Hepatocyte (in vitro differentiated cells): ENCODE measurements at regions not wholly inside any gene's neighbourhood (a gene's known extent, or its start where the extent isn't known, plus 50 kb on each side); places are given as distances from the start of the nearest gene placed in this dataset.
A peak's percentile ranks its signal among the peaks of the same experiment; 100 is the strongest.

Experiments used
- DNase-seq: peaks from one replicate; pipeline ENCODE4 v3.0.0-alpha.2; 2016; ENCODE audit warnings: low spot score
- H2AFZ ChIP-seq: fragments of 200-600 bp; sonication (generic); 2 replicates; pipeline ENCODE4 v1.6.0; 2016; ENCODE audit warnings: antibody characterized with exemption, mild to moderate bottlenecking
- H3K27ac ChIP-seq: fragments of 200-600 bp; sonication (generic); 2 replicates; pipeline ENCODE4 v1.5.1; 2016; ENCODE audit warnings: mild to moderate bottlenecking
- H3K27me3 ChIP-seq: fragments of 200-600 bp; sonication (generic); 2 replicates; pipeline ENCODE4 v1.6.1; 2016
- H3K36me3 ChIP-seq: fragments of 200-600 bp; sonication (generic); replicated peaks from 2 replicates; pipeline ENCODE4 v1.5.1; 2016; ENCODE audit warnings: low read depth; ENCODE audit not compliant: insufficient read depth
- H3K4me1 ChIP-seq: fragments of 200-600 bp; sonication (generic); 2 replicates; pipeline ENCODE4 v1.5.1; 2016; ENCODE audit warnings: mild to moderate bottlenecking, moderate library complexity; ENCODE audit not compliant: insufficient read depth
- H3K4me2 ChIP-seq: fragments of 200-600 bp; sonication (generic); 2 replicates; pipeline ENCODE4 v1.6.0; 2016
- H3K4me3 ChIP-seq: fragments of 200-600 bp; sonication (generic); 2 replicates; pipeline ENCODE4 v1.5.1; 2016; ENCODE audit warnings: mild to moderate bottlenecking
- H3K79me2 ChIP-seq: fragments of 200-600 bp; sonication (generic); 2 replicates; pipeline ENCODE4 v1.6.0; 2017; ENCODE audit warnings: mild to moderate bottlenecking
- H3K9me2 ChIP-seq: fragments of 200-600 bp; sonication (generic); replicated peaks from 2 replicates; pipeline ENCODE4 v1.6.0; 2017; ENCODE audit warnings: mild to moderate bottlenecking; ENCODE audit not compliant: insufficient read depth
- H3K9me3 ChIP-seq: fragments of 200-600 bp; sonication (generic); 2 replicates; pipeline ENCODE4 v1.5.1; 2016; ENCODE audit warnings: low read depth, mild to moderate bottlenecking
- H4K20me1 ChIP-seq: fragments of 200-600 bp; sonication (generic); 2 replicates; pipeline ENCODE4 v1.6.0; 2016; ENCODE audit warnings: mild to moderate bottlenecking; ENCODE audit not compliant: insufficient read depth, poor library complexity, severe bottlenecking
- EZH2 ChIP-seq: fragments of 200-600 bp; sonication (generic); IDR thresholded peaks from 2 replicates; pipeline ENCODE4 v1.6.1; 2016; ENCODE audit warnings: antibody characterized with exemption, mild to moderate bottlenecking, borderline replicate concordance
- EZH2phosphoT487 ChIP-seq: fragments of 200-600 bp; sonication (generic); IDR thresholded peaks from one replicate; pipeline ENCODE4 v1.6.1; 2018; ENCODE audit warnings: antibody characterized with exemption, mild to moderate bottlenecking, low read depth, moderate library complexity; ENCODE audit not compliant: unreplicated experiment, severe bottlenecking
- WGBS: methylation state at CpG from one replicate; pipeline ENCODE4 v1.1.6; 2016; ENCODE audit warnings: low lambda C conversion rate; ENCODE audit errors: missing lambda C conversion rate; 5-methylcytosine and 5-hydroxymethylcytosine counted together
- TF ChIP-seq, protein P1 (sequence below): fragments of 200-600 bp; sonication (generic); IDR thresholded peaks from 2 replicates; pipeline ENCODE4 v1.5.1; 2016; ENCODE audit warnings: antibody characterized with exemption, mild to moderate bottlenecking; ENCODE audit not compliant: poor library complexity

GRCh38 chr2:47311764-47312490 is 57.2 kb upstream of the EPCAM start:
- WGBS = 95% methylated on average over 7 of the region's 7 CpGs
- Histone ChIP-seq H3K4me3 (no peak overlapping the region), H3K36me3 (no peaks in the 10 kb centered on the region), H2AFZ (no peak overlapping the region), H3K9me2 (no peaks in the 10 kb centered on the region), H3K9me3 (no peaks in the 10 kb centered on the region), H4K20me1 (no peaks in the 10 kb centered on the region), H3K27ac (peak overlapping the region; percentile 89), H3K27me3 (no peaks in the 10 kb centered on the region), H3K4me2 (no peak overlapping the region), H3K79me2 (no peaks in the 10 kb centered on the region), H3K4me1 (peaks cover 47% of the 10 kb centered on the region)
- TF ChIP-seq EZH2 = no peak
- TF ChIP-seq EZH2phosphoT487 = no peak
- TF ChIP-seq, protein P1, sequence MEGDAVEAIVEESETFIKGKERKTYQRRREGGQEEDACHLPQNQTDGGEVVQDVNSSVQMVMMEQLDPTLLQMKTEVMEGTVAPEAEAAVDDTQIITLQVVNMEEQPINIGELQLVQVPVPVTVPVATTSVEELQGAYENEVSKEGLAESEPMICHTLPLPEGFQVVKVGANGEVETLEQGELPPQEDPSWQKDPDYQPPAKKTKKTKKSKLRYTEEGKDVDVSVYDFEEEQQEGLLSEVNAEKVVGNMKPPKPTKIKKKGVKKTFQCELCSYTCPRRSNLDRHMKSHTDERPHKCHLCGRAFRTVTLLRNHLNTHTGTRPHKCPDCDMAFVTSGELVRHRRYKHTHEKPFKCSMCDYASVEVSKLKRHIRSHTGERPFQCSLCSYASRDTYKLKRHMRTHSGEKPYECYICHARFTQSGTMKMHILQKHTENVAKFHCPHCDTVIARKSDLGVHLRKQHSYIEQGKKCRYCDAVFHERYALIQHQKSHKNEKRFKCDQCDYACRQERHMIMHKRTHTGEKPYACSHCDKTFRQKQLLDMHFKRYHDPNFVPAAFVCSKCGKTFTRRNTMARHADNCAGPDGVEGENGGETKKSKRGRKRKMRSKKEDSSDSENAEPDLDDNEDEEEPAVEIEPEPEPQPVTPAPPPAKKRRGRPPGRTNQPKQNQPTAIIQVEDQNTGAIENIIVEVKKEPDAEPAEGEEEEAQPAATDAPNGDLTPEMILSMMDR = no peak
- DNase-seq = no peak

DNA sequence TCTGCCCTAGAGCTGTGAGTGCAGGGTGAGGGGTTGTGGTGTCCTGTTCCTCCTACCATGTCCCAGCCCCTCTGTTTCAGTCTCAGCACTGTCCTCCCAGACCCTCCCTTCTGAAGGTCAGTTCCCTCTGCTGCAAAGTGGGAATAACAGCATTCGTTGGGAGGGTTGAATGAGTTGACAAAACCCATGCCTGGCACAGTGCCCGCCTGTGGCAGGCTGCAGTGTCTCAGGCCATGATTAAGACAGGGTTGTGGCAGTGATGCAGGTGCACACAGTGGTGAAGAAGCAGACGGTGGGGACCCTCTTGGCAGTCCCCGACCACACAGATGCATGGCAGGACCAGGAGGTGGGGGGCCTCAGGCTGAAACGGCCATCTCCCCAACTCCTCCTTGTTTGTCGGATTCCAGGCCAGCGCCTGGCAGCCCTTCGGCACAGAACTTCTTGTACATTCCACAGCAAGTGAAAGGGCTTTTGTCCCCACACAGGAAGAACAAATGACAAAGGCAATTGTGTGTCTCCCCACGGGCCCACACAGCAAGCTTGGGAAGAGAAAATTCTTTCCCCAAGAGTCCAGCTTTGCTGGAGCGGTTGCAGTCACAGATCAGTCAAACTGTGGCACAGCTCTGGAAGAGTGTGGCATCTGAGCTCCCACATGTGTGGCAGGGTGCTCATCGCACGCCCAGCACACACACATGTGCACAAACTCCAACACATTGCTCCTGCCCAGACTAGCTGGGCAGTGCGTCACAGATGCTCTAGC is 58.1 kb upstream of the EPCAM start:
- no peaks in the 10 kb centered on the region for H3K9me3 ChIP-seq
- H3K4me1 ChIP-seq = peaks cover 47% of the 10 kb centered on the region
- TF ChIP-seq, protein P1 = no peak
- no peak for TF ChIP-seq EZH2phosphoT487
- no peak for TF ChIP-seq EZH2
- no peak overlapping the region for H2AFZ ChIP-seq
- H4K20me1 ChIP-seq = no peaks in the 10 kb centered on the region
- H3K4me2 ChIP-seq = peak overlapping the region; percentile 40
- no peak for DNase-seq
- 66% methylated on average over 13 of the region's 13 CpGs for WGBS
- H3K27me3 ChIP-seq = no peaks in the 10 kb centered on the region
- no peaks in the 10 kb centered on the region for H3K36me3 ChIP-seq
- no peaks in the 10 kb centered on the region for H3K79me2 ChIP-seq
- no peaks in the 10 kb centered on the region for H3K9me2 ChIP-seq
- peak overlapping the region; percentile 89 for H3K27ac ChIP-seq
- H3K4me3 ChIP-seq = no peak overlapping the region

- H3K9me2 ChIP-seq = no peaks in the 10 kb centered on the region
- peak overlapping the region; percentile 89 for H3K27ac ChIP-seq
- no peak for TF ChIP-seq EZH2
- TF ChIP-seq EZH2phosphoT487 = no peak
- TF ChIP-seq, protein P1 = no peak
- no peaks in the 10 kb centered on the region for H3K27me3 ChIP-seq
- H3K4me2 ChIP-seq = peak overlapping the region; percentile 40
- H3K36me3 ChIP-seq = no peaks in the 10 kb centered on the region
- H3K4me3 ChIP-seq = no peak overlapping the region
- H4K20me1 ChIP-seq = no peaks in the 10 kb centered on the region
- no peaks in the 10 kb centered on the region for H3K79me2 ChIP-seq
- peak; percentile 84 for DNase-seq
- no peak overlapping the region for H2AFZ ChIP-seq
- H3K9me3 ChIP-seq = no peaks in the 10 kb centered on the region
- H3K4me1 ChIP-seq = peaks cover 47% of the 10 kb centered on the region
- 44% methylated on average over 9 of the region's 9 CpGs for WGBS
Observed at GRCh38 chr2:47309952-47310800, 58.9 kb upstream of the EPCAM start.
